ENCODE measurements at regions not wholly inside any gene's neighbourhood (a gene's known extent, or its start where the extent isn't known, plus 50 kb on each side); places are given as distances from the start of the nearest gene placed in this dataset.

DNA sequence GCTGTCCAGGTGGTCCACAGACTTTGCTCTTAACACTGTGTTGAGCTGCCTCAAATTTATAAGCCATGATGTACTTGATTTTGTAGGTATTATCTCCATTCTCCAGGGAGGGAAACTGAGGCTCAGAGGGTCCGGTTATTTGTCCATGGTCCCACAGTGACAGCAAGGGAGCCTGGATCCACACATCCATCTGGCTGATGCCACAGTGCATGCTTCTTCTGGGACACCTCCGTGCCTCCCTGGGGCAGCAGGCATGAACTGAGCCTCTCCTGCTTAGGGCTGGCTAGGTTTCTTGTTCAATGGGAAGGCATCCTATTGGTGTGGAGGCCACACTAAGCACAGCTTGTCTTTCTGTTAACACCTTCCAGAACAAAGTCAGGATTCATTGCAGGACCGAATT is 317.3 kb downstream of the AJAP1 start:
- Mint-ChIP-seq H3K36me3 (no peaks in the 10 kb centered on the region), H3K4me1 (no peaks in the 10 kb centered on the region), H3K4me3 (no peak overlapping the region), H3K27ac (no peak overlapping the region), H3K9me3 (peaks cover 0 to 18% (median 3%) of the 10 kb centered on the region in 7 donors), H3K27me3 (ENCODE audit: low read depth in 3 of 3) (peaks cover 0 to 2% (median 0%) of the 10 kb centered on the region in 3 donors)
- no peak overlapping the region for H3K27ac ChIP-seq (ENCODE audit: low read depth in 1 of 2, low read length in 2 of 2)
- H3K27me3 ChIP-seq (ENCODE audit: control insufficient read depth in 2 of 2, insufficient read depth in 2 of 2, low read length in 2 of 2): no peaks in the 10 kb centered on the region
- H2AFZ ChIP-seq (ENCODE audit: insufficient read depth, low read depth, low read length, poor library complexity, severe bottlenecking): no peak overlapping the region
- H3K36me3 ChIP-seq (replicated peaks in 1 of 2; ENCODE audit: control insufficient read depth in 1 of 2, insufficient read depth in 2 of 2, low read length in 2 of 2): no peaks in the 10 kb centered on the region
- no peak overlapping the region for H3K9ac ChIP-seq (ENCODE audit: insufficient read depth, low read length, poor library complexity, severe bottlenecking)
- H3K4me2 ChIP-seq (replicated peaks; ENCODE audit: extremely low read depth, low read length, poor library complexity, severe bottlenecking): no peak overlapping the region
- H4K20me1 ChIP-seq (ENCODE audit: insufficient read depth, low read length): no peaks in the 10 kb centered on the region
- no peaks in the 10 kb centered on the region for H3K9me3 ChIP-seq (replicated peaks in 1 of 2; ENCODE audit: control insufficient read depth in 1 of 2, insufficient read depth in 1 of 2, low read length in 2 of 2)
- DNase-seq: no peak
- 100% methylated on average over 1 of the region's 3 CpGs for WGBS (ENCODE audit: insufficient coverage)
- H3K79me2 ChIP-seq (ENCODE audit: insufficient read depth, low read length): no peaks in the 10 kb centered on the region
- intact Hi-C loops (cut with micrococcal nuclease): no loop called here
- H3K4me3 ChIP-seq (replicated peaks in 1 of 3; ENCODE audit: low read depth in 2 of 3, low read length in 3 of 3): no peak overlapping the region
- H3K4me1 ChIP-seq (ENCODE audit: control insufficient read depth in 1 of 2, insufficient read depth in 2 of 2, low read length in 2 of 2): no peaks in the 10 kb centered on the region
- TF ChIP-seq, protein P1, sequence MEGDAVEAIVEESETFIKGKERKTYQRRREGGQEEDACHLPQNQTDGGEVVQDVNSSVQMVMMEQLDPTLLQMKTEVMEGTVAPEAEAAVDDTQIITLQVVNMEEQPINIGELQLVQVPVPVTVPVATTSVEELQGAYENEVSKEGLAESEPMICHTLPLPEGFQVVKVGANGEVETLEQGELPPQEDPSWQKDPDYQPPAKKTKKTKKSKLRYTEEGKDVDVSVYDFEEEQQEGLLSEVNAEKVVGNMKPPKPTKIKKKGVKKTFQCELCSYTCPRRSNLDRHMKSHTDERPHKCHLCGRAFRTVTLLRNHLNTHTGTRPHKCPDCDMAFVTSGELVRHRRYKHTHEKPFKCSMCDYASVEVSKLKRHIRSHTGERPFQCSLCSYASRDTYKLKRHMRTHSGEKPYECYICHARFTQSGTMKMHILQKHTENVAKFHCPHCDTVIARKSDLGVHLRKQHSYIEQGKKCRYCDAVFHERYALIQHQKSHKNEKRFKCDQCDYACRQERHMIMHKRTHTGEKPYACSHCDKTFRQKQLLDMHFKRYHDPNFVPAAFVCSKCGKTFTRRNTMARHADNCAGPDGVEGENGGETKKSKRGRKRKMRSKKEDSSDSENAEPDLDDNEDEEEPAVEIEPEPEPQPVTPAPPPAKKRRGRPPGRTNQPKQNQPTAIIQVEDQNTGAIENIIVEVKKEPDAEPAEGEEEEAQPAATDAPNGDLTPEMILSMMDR (IDR thresholded peaks at IDR 0.05): no peak

DNA sequence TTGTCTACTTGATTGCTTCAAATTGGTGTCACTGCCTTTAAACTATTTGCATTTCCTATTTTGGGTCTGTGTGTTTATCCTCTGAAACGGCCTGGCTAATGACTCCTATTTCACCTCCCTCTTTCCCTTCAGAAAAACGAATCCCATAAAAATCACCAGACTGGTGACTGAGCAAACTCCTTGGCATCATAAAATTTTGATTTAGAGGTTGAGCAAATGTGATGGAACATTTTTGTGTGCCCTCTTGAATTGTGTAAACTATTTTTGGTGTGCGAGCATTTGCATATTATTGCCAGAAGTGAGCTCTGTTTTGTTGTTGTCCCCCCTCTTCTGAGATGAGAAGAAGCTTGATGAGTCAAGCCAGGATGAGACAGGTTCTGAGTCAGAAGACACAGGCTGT is 316.1 kb downstream of the AJAP1 start:
- DNase-seq: no peak
- no peak overlapping the region for H3K4me2 ChIP-seq (replicated peaks; ENCODE audit: extremely low read depth, low read length, poor library complexity, severe bottlenecking)
- no peaks in the 10 kb centered on the region for H3K27me3 ChIP-seq (ENCODE audit: control insufficient read depth in 2 of 2, insufficient read depth in 2 of 2, low read length in 2 of 2)
- no peaks in the 10 kb centered on the region for H3K9me3 ChIP-seq (replicated peaks in 1 of 2; ENCODE audit: control insufficient read depth in 1 of 2, insufficient read depth in 1 of 2, low read length in 2 of 2)
- 80% methylated on average over 1 of the region's 3 CpGs for WGBS (ENCODE audit: insufficient coverage)
- H4K20me1 ChIP-seq (ENCODE audit: insufficient read depth, low read length): no peaks in the 10 kb centered on the region
- Mint-ChIP-seq H3K4me1 (no peaks in the 10 kb centered on the region), H3K9me3 (peaks cover 0 to 18% (median 3%) of the 10 kb centered on the region in 7 donors), H3K4me3 (no peak overlapping the region), H3K27ac (no peak overlapping the region), H3K36me3 (no peaks in the 10 kb centered on the region), H3K27me3 (ENCODE audit: low read depth in 3 of 3) (peaks cover 0 to 2% (median 2%) of the 10 kb centered on the region in 3 donors)
- H3K4me3 ChIP-seq (replicated peaks in 1 of 3; ENCODE audit: low read depth in 2 of 3, low read length in 3 of 3): no peak overlapping the region
- intact Hi-C loops (cut with micrococcal nuclease): no loop called here
- H3K27ac ChIP-seq (ENCODE audit: low read depth in 1 of 2, low read length in 2 of 2): no peak overlapping the region
- no peak overlapping the region for H2AFZ ChIP-seq (ENCODE audit: insufficient read depth, low read depth, low read length, poor library complexity, severe bottlenecking)
- TF ChIP-seq, protein P1 (IDR thresholded peaks at IDR 0.05): no peak
- no peak overlapping the region for H3K9ac ChIP-seq (ENCODE audit: insufficient read depth, low read length, poor library complexity, severe bottlenecking)
- H3K36me3 ChIP-seq (replicated peaks in 1 of 2; ENCODE audit: control insufficient read depth in 1 of 2, insufficient read depth in 2 of 2, low read length in 2 of 2): no peaks in the 10 kb centered on the region
- no peaks in the 10 kb centered on the region for H3K79me2 ChIP-seq (ENCODE audit: insufficient read depth, low read length)
- H3K4me1 ChIP-seq (ENCODE audit: control insufficient read depth in 1 of 2, insufficient read depth in 2 of 2, low read length in 2 of 2): no peaks in the 10 kb centered on the region
